ENCODE measurements at regions not wholly inside any gene's neighbourhood (a gene's known extent, or its start where the extent isn't known, plus 50 kb on each side); places are given as distances from the start of the nearest gene placed in this dataset.
"Not testable (repeated sequence)": the region's sequence is repeated elsewhere in the genome, so short reads cannot be mapped to it uniquely, and the experiment has no call there.

DNA sequence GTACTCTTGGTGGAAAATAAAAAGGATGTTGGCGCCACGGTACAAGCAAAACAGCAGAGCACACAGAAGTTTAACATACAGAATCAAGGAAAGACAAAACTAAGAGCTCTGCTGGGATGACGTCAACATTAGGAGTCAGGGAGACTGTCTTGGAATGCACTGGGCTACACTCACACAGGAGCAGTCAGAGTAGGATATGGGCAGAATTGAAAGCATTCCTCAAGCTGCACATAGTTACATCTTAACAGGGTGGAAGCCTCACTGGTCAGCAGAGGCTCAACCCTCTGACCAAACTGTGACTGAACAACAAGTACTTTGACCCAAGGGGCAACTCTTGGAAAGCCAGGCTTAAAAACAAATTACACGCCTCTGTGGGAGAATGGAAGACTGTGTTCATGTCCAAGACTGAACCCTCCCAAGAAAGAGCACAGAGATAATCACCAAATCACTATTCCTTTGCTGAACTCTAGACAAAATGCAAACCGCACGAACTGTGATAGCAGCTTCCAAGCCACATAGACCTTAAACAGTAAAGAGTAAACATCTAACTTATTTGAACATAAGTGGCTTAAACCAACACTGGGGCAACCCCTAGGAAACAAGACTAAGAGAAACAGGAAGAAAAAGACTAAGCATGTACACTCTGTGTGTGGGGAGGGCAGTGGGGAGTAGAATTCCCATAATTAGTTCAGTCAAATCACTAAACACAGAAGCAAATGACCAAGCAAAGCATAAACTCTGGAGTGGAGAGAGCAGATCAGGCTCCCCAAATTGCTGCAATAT, 772.7 kb downstream of the PRELID2 start:
- FAIRE-seq = no peak

- FAIRE-seq = no peak
Observed at GRCh38 chr5:145056800-145057199, 778.3 kb downstream of the PRELID2 start.

- FAIRE-seq = no peak
Observed at GRCh38 chr5:145050181-145050580, 785.0 kb downstream of the PRELID2 start.

DNA sequence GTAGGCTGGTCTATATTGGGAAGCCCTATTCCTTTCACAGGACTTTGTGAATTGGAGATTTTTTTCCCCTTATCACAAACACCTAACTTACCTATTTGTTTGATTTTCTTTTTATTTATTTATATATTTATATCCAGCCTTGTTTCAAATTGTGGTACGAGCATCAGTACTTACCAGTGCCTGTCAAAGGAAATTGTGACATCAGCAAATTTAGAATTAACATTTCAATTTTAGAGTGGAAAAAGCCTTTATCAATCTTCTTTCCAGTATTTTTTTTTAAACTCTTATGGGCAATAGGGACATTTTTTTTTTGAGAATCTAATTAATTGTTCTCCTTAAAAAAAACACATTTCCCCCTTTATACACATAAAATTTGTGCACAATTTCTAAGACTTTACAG, 790.2 kb downstream of the PRELID2 start:
- FAIRE-seq = no peak

DNA sequence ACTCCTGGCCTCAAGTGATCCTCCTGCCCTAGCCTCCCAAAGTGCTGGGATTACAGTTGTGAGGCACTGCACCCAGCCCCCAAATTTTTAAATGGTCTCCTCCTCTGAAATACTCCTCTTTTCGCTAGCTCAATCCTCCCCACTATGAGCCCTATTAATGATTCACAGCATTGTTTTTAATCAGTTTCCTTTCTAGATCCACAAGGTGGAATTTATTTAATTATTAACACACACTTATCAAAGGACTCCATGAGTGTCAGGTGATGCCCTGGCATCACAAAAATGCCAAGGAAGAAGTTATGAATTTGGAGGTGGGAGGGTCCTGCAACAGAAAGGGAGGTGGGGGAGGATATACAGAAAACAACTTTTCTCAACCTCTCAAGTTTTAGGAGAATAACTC, 806.5 kb downstream of the PRELID2 start:
- FAIRE-seq = no peak

DNA sequence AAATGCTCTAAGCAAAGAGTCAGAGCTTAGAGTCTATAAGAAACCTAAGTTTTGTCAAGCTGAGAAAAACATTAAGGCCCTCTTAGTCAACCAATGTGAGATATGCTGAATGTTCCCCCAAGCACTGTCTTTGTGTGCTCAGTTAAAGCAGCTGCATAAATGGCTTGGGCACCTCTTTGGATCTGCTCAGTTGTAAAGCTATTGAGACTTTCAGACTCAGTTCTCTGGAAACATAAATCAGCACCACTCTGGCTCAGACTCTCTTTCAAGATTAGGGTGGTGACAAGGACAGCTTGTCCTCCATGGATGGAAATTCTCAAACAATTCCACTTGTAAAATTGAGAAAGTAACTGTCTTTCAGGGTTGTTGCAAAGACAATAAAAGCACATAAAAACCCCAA, 807.9 kb downstream of the PRELID2 start:
- FAIRE-seq = no peak

DNA sequence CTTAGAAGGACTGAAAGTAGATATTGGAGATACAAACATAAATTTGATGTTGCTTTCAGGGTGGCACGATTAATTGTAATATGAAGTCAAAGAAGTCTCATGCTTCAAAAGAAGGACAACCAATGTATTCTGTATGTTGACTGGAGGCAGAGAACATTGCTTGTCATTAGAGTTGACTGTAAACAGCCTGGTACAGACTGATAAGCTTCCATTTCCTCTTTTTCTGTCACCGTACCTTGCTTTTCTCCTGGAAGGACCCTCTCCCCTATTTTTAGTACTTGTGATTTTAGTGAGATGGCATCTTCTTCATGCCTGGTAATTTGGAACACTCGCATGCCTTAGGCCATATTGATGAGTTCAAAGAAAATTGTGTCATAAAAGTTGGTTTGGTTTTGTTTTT, 809.4 kb downstream of the PRELID2 start:
- FAIRE-seq = no peak

DNA sequence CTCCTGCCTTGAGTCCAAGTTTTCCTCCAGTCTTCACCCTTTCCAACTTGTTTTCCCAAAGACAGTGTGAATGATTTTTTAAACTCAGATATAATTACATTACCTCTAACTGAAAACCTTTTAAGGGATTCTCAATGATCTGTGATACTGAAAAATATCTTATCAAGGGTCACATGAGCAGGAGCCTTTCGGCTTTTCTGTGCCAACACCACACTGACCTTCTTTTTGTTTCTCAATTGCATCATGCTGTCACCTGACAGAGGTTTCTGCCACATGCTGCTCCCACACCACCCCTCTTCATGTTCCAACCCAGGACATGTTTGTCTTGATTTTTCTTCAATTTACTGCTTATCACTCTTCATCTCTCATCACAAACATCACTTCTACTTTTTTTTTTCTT, 820.0 kb downstream of the PRELID2 start:
- no peak for FAIRE-seq

DNA sequence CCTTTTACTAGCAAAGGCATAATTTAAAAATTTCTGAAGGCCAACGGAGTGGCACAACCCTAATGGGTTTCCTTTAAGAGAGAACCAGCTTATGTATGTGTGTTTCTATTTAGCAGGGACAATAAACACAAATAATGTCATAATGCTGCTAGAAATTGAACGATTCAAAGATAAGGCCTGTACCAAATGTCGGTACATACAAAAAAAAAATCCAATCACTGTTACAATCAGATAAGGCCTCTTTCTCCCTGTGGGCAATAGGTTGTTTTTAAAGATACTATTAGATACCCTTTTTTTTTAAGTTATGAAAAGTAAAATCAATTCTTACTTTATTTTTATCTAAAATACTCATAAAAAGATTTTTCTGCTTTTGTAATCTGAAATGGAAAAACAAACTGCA, 821.0 kb downstream of the PRELID2 start:
- FAIRE-seq = no peak

GRCh38 chr5:145010834-145011233, 824.3 kb downstream of the PRELID2 start:
- no peak for FAIRE-seq

DNA sequence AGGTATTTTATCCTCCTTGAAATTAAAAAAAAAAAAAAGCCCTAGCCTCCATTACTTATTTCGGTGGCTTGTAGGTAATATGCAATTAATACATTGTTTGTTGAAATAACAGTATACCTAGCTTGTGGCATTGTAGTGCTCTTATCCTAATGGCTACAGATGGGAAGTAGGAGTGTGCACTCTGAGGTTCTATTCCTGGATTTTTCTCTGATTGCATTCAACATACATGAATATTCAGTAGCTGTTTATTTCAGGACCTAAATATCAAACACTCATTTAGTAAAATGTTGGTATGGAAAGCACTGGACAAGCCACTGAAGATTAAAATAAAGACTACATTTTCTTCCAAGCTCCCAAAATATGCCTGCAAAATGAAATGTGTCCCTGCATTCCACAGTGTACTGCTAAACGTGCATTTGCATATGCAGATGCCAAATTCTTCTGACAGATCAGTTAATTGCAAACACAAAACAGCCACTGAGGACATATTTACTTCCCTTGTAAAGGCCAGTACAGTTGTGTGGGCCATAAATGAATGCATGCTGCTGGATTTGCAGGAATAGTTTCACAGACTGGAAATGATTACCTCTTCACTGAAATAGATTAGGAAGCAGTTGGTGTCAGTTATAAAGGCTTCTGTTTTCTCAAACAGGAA, 826.1 kb downstream of the PRELID2 start:
- FAIRE-seq = no peak

- not testable (repeated sequence) for FAIRE-seq
Observed at GRCh38 chr5:144994356-144994755, 823.7 kb downstream of the KCTD16 start.

- no peak for FAIRE-seq
Observed at GRCh38 chr5:144983101-144983500, 812.4 kb downstream of the KCTD16 start.

GRCh38 chr5:144979516-144980264, 809.0 kb downstream of the KCTD16 start:
- no peak for FAIRE-seq

- FAIRE-seq = no peak
Observed at GRCh38 chr5:144972317-144972716, 801.6 kb downstream of the KCTD16 start.

- FAIRE-seq = no peak
Observed at GRCh38 chr5:144971108-144971850, 800.6 kb downstream of the KCTD16 start.

- no peak for FAIRE-seq
Observed at GRCh38 chr5:144960296-144960695, 789.6 kb downstream of the KCTD16 start.

DNA sequence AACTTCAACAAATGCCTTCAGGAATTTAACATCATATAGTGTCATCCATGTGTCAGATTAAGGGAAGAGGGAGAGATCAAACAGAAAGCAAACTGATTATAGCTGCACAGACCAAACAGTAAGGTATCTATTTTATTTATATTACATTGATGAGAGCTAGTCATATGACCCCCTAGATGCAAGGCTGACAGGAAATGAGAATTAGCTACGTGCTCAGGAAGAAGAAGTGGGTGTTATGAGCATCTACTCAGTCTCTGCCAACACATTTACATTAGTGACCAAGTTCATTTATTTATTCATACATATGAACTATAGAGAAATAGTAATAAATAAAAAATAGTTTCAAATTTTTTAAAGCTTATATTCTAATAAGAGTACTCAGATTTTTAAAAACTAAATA, 787.3 kb downstream of the KCTD16 start:
- no peak for FAIRE-seq

DNA sequence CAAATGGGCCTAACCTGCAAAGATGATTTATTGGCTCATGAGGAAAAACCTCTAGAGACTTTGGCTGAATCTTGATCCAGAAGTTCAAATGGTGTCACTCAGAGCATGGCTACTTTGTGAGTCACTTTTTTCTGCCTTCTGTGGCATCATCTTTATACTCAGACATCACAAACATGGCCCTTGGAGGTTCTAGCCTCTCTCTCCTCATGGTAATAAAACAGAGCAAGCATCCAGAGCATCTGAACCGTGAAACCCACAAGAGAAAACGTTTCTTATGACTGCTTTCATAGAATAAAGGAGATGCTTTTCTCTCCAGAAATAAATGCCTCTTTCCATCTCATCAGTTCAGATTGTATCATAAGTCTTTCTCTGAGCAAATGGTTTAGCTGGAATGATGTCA, 780.3 kb downstream of the KCTD16 start:
- FAIRE-seq = no peak

DNA sequence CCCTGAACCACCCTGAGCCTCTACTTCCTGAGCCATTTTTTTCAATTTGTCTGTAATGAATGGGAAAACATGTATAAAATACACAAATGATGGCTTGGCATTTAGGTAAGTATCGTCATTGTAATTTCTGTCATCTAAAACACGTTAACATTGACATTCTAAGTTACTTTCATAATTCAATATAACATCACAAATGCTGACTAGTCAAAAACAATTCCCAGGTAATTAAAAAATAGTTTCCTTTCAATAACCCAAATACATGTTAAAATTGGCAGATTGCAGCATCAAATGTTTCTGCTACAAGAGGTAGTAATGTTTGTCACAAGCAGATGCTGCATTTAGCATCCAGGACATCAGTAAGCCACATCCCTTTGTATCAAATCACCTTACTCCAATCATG, 776.4 kb downstream of the KCTD16 start:
- FAIRE-seq = no peak

DNA sequence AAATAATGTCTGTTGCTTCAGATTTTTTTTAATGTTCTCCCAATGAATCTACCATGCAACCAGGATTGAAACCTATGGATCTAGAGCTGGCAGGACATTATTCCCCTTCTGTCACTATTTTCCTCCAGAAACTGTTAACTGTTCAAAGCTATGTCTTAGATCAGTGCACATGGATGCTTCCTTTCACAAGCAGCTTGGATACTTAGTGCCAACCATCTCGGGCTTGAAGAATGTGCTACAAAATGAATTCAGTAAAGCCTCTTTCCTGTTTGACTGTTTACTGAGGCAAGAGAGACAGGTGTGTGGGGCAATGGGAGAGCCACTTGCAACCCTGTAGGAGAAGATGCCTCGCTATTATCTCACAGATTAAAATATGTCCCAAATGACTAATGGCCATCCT, 774.8 kb downstream of the KCTD16 start:
- no peak for FAIRE-seq

GRCh38 chr5:144944936-144945335, 774.3 kb downstream of the KCTD16 start:
- FAIRE-seq = no peak

DNA sequence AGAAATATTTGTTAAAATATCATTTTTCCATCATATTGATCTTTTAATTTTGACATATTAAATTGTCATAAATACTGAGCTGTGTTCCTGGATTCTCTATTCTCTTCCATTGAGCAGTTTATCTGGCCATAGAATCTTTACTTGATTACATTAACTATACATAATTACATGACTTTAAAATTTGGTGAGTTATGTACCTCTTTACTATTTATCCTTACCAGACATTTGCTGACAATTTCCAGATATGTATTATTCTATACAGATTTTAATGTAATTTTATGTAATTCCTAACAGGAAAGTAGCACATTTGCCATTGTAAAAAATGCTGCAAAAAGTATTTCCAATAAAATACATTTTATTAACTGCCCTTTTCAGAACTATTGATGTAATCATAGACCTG, 770.3 kb downstream of the KCTD16 start:
- FAIRE-seq = no peak

Data from TTC549 (cell line).